GM18519 (cell line): ENCODE measurements at regions not wholly inside any gene's neighbourhood (a gene's known extent, or its start where the extent isn't known, plus 50 kb on each side); places are given as distances from the start of the nearest gene placed in this dataset.

Experiments used
- ATAC-seq: cut with Tn5 transposase; IDR thresholded peaks from one replicate; pipeline ENCODE4 v1.9.1; 2021; ENCODE audit warnings: mild to moderate bottlenecking, moderate library complexity; ENCODE audit not compliant: unreplicated experiment, low FRiP score

GRCh38 chr10:123548770-123549169 lies 117.4 kb upstream of the GPR26 start:
- ATAC-seq: no peak

GRCh38 chr10:123549761-123550454 lies 116.2 kb upstream of the GPR26 start:
- ATAC-seq: no peak

DNA sequence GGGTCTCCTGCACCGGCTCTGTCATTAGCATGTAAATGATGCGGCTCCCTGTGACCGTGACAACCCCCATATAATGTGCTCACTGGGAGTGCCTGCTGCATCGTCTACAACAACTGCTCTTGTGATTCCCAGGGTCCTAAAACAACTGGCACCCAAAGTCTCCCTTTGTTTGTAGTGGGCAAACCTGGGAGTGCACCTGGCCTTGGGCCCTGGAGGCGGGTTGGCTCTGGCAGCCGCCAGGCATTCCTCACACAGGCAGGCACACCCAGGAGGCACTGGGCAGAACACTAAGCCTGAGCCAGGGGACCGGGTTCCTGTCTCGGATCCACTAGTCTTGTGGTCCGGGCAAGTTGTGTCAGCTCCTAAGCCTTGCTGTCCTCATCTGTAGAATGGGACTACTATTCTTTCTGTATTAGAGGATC lies 115.5 kb upstream of the GPR26 start:
- no peak for ATAC-seq

DNA sequence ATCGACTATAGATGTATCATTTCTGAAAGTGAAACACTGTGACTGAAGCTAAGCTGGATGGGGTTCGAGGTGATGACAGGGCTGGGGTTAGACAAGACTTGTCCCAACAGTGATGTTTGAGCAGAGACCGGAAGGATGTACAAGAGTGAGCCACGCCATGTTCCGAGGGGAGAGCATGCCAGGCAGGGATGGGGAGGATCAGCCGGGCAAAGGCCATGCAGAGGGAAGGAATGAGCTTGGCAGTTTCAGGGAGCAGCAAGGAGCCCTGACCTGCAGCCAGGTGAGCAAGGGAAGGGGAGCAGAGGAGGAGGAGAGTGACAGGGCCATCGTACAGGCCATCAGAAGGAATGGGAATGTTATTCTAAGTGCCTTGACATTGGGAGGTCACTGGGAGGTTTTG lies 114.9 kb upstream of the GPR26 start:
- ATAC-seq: no peak

GRCh38 chr10:123552760-123553554 lies 113.2 kb upstream of the GPR26 start:
- ATAC-seq: no peak

DNA sequence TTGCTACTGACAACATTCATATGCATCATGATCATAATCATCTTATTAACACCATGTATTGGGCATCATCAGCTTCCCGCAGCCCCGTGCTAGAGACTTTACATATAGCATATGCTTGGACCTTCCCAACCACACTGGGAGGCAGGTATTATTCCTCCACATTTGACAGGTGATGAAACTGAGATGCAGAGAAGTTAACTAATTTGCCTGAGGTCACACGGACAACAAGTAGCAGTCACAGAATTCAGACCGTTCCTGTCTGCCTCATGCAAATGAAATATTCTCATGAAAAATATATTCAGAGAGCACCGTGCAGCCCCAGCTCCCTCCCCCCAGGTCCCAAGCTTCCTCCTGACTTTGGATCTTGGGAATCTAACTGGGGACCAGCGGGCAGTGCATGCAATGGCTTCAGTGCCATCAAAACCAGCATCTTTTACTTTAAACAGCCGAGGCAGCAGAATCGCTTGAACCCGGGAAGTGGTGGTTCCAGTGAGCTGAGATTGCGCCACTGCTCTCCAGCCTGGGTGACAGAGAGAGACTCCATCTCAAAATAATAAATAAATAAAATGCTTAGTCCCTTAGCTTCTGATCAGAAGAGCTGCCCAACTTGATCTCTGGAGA lies 112.2 kb upstream of the GPR26 start:
- ATAC-seq: no peak

GRCh38 chr10:123554656-123555055 lies 111.5 kb upstream of the GPR26 start:
- no peak for ATAC-seq

GRCh38 chr10:123555616-123556015 lies 110.5 kb upstream of the GPR26 start:
- ATAC-seq: no peak

GRCh38 chr10:123556049-123556448 lies 110.1 kb upstream of the GPR26 start:
- no peak for ATAC-seq

- ATAC-seq: no peak
Measured at GRCh38 chr10:123556736-123557135, 109.4 kb upstream of the GPR26 start.

DNA sequence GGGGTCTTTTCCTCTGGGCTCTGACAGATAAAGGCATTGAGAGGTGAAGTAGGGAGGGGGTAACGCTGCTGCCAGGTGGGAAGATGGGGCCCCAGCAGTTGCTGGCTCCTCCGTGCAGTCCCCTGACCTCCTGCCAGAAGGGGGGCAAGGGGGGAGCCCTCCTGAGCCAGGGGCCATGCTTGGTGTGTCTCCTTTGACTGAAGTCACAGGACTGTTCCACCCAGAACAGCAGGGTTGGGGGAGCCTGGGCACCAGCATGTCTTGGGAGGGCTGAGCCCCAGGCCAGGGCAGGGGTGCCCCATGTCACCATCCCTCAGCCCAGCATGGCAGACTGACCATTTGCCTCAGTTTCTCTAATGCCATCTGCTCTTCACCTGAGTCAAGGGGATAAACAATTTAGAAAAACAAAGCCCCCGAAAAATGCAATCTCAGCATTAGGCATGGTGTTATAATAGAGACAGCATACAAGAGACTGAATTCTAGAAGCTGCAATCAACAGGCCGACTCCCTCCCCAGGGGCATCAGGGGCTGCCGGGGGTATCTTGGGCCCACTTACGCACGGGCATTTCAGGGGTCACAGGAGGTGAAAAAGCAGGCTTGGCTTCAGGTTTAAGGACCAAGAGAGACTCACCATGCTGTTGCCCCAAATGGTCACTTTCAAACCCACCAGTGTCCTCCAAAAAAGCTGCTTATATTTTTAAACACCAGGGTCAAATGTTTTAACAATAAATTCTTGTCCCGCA lies 108.6 kb upstream of the GPR26 start:
- no peak for ATAC-seq

DNA sequence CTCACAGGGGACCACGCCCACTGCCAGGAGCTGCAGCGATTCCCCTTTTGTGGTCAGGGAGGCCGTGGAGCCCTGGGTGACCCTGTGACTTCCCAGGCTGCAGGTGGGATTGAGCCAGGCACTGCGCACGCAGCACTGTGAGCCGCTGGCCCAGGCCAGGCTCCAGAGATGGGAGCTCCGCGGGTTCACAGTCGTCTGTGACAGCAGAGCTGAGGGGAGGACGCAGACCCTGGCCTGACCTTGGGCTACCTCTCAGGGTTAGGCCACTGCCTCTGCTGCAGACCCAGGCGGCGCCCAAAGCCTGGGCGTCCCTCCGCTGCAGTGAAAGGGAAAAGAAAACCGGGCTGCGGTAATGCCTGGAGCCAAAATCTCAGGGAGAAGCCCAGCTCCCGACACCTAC lies 107.5 kb upstream of the GPR26 start:
- ATAC-seq: no peak

GRCh38 chr10:123559066-123559822 lies 106.9 kb upstream of the GPR26 start:
- no peak for ATAC-seq

GRCh38 chr10:123559823-123560092 lies 106.4 kb upstream of the GPR26 start:
- no peak for ATAC-seq

DNA sequence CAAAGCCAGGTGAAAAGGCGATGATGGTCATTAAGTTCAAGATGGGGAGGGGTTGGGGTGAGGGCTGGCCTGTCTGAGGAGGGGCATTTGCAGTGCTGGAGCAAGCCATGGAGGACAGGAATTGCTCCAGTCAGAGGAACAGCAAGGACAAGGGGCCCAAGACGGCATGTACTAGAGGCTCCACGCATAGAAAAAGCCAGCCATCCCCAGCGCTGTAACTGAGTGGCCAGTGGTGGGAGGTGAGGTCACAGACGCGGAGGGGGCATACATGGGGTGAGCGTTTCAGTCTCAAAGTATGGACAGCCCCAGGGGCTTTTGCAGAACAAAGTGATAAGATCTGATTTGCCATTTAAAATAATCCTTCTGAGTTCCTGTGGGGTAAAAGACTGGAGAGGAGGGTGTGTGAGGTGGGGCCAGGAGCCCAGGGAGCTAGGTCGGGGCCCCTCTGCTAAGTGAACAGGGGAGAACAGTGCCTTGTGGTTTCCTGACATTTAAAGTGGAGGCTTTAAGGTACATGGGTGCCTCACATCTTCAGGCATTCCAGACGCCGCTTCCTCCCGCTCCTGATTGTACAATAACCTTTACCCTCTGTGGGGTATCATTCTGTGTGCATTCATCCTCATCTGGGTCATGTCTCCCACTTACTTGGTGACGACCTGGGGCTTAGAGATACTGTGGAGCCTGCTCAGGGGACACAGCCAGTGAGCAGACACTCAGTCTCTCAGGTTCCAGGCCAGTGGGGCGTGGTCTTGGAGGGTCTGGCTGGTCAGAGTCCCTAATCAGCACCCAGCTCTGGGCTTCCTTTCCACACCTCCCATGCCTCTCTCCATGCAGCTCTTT lies 105.6 kb upstream of the GPR26 start:
- no peak for ATAC-seq

DNA sequence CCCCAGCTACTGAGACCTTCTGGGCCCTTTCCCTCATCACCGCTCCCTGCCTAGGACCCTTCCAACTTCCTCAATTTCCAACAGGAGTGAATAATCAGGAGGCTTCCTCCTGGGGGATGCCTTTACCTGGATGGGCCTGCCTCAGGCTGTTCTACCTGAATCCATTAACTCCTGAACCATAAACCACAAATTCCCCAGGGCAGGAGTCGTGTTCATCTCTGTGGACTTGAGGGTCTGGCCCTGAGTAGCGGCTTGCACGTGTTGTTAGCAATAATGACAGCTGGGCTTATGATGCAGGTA lies 105.1 kb upstream of the GPR26 start:
- ATAC-seq: no peak

DNA sequence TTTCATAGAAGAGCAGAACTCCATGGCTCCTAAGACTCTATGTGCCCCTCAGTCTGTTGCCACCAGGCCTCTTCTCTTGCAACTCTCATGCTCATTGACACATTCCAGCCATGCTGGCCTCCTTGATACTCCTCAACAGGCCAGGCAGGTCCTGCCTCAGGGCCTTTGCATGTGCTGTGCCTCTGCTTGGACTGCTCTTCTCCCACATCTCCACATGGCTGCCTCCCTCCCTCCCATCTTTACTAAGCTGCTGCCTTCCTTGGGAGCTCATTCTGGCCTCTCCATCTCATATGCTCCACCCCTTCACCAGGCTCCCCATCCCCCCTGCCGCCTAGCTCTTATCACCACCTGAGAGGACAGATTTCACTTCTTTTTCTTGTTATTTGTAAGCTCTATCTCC lies 103.8 kb upstream of the GPR26 start:
- no peak for ATAC-seq

GRCh38 chr10:123562811-123563580 lies 103.2 kb upstream of the GPR26 start:
- ATAC-seq: no peak

GRCh38 chr10:123563581-123563855 lies 102.6 kb upstream of the GPR26 start:
- ATAC-seq: no peak
